ENCODE measurements at regions not wholly inside any gene's neighbourhood (a gene's known extent, or its start where the extent isn't known, plus 50 kb on each side); places are given as distances from the start of the nearest gene placed in this dataset.
"Not testable (repeated sequence)": the region's sequence is repeated elsewhere in the genome, so short reads cannot be mapped to it uniquely, and the experiment has no call there.

GRCh38 chr18:1585881-1586488, 681.3 kb downstream of the ADCYAP1 start:
- no peak for FAIRE-seq

GRCh38 chr18:1593091-1593490, 688.4 kb downstream of the ADCYAP1 start:
- FAIRE-seq: no peak

DNA sequence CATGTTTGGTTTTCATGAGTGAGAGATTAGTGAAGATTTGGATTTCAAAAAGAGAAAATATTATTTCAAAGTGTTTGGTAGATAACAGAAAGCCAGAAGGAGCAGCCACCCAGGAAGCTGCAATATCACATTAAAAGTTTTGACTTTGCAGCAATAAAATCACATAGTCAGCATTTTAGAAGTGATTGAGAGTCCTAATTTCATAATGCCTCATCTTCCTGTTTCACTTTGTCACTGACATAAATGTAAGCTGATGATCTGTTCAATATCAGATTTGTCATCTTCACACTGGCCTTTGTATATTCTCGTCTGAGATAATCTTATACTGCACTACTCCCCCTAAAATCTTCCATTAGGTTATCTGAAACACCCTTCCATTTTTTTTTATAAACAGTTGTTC, 690.5 kb downstream of the ADCYAP1 start:
- FAIRE-seq: no peak

DNA sequence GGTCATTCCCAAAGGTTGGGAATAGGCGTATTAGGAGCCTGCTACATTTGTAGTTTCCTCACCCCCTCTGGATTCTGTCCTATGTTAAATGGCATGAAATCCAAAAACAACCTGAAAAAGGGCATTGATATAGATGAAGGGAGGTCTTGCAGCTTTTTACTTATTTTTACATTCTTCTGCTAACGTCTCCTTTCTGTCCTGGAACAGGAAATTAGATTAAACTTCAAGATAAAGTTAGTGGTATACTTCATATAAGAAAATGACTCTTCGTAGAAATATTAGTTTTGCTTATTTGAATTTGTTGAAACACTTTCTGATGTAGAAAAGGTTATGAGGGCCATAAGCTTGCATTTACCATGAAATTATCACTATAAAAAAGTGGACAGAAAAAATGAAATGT, 694.5 kb downstream of the ADCYAP1 start:
- no peak for FAIRE-seq

- no peak for FAIRE-seq
Observed at GRCh38 chr18:1604751-1605150, 700.1 kb downstream of the ADCYAP1 start.

GRCh38 chr18:1618364-1618763, 713.7 kb downstream of the ADCYAP1 start:
- no peak for FAIRE-seq

DNA sequence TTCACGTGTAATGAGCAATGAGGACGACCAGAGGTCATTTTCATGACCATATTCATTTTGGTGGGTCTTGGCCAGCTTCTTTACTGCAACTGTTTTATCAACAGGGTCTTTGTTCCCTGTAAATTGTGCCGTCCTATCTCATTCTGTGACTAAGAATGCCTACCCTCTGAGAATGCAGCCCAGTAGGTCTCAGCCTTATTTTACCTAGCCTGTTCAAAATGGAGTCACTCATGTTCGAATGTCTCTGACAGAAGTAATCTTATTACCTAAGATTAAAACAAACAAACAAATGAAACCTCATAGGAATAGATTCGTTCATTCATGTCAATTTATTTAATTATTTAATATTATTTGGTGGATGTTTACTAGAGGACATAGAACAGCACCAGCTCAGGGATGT, 714.8 kb downstream of the ADCYAP1 start:
- FAIRE-seq: no peak

DNA sequence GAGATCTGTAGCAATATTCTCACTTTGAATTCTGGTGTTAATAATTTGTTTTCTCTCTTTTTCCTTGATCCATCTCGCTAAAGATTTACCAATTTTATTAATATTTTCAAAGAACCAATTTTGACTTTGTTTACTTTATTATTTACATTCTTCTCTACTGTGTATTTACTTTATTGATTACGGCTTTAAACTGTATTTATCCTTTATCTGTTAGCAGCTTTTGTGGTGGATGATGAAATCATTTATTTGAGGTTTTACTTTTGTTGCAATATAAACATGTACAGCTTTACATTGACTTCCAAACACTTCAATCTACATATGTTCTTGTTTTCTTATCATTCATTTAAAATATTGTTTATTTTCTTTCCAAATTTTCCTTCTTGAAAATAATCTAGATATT, 719.9 kb downstream of the ADCYAP1 start:
- peak; percentile 31 for FAIRE-seq

- no peak for FAIRE-seq
Observed at GRCh38 chr18:1627494-1627893, 722.8 kb downstream of the ADCYAP1 start.

DNA sequence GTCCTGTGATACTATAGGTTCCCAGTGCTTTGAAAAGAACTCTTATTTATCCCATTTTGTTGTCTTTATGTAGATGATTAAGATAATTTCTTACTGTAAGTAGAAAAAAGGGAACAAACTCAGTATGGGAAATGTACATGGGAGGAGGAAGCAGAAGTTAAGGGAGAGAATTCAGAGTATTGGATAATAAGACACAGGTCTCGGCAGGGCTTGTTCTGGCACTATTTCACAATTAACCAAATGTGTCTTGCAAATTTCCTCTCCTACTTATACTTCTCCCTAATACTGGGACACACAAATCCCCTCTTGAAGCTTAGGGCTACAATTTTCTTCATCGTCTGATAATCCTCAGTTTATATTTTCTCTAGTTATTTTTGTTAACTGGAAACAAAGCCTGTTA, 744.0 kb downstream of the ADCYAP1 start:
- FAIRE-seq: no peak

DNA sequence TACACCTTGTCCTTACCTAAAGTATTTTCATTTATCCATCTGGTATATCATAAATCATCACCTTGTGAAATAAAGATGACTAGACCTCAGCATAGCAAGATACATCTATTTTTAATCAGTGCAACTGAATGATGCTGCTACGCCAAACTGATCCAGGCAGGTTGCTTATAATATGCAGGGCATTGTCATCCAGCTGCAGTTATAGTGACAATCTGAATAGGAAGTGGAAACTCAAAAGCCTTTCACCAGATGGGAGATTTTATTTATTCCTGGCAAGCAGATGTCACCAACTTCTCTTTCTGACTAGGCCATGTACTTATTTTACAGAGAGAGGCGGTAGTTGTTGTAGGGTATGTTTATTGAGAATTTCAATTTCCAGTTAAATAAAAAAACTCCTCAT, 747.3 kb downstream of the ADCYAP1 start:
- FAIRE-seq: no peak

GRCh38 chr18:1653873-1654272, 749.2 kb downstream of the ADCYAP1 start:
- no peak for FAIRE-seq

DNA sequence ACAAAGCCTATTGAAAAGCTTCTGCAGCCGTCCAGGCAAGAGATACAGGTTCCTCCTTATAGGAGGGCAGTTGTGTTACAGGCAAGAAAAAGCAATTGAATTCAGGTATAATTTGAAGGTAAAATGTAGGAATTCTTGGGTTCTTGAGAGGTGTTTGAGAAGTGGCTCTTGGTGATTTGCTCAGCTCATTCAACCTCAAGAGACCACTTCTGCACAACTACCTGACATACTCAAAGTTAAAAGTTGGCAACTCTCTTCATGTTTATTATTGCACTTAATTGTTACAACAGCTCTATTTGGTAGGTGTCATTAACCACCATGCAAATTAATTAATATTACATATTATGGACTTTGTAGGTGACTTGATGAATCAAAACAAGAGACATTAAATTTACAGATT, 753.2 kb downstream of the ADCYAP1 start:
- no peak for FAIRE-seq

- FAIRE-seq: no peak
Observed at GRCh38 chr18:1658908-1659566, 754.4 kb downstream of the ADCYAP1 start.

DNA sequence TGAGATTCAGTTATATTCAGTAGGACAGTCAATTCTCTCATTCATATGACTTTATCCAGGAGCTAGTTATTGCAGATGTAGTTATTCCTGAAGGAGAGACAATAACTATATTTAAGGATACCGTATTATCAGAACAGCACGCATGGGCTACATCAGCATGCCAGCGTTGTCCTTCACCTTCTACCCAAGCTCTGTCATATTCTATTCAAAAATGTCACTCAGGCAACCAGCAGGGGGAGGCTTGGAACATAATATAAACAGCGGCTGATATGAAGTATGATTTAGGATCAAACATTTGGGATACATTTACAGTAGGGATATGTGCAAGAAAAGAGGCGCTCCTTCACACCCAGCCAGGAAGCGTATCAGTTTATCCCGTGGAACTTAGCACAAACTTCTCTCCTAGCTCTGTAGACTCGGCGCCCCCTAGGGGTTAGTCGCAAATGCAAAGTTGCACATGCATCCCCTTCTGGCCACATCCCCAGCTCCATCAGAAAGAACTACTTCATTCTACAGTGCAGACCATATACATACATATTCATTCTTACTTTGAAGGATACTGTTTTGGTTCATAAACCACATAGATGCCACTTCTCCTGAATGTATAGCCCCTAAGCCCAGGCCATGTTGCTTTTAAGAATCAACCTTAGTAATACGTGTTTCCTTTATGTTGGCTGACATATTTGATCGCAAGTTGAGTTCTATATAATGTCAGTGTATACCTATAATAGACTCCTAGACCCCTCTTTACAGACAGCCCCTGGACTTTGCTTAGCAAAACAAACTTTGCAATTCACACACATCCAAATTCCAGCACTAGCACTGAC, 759.4 kb downstream of the ADCYAP1 start:
- no peak for FAIRE-seq

DNA sequence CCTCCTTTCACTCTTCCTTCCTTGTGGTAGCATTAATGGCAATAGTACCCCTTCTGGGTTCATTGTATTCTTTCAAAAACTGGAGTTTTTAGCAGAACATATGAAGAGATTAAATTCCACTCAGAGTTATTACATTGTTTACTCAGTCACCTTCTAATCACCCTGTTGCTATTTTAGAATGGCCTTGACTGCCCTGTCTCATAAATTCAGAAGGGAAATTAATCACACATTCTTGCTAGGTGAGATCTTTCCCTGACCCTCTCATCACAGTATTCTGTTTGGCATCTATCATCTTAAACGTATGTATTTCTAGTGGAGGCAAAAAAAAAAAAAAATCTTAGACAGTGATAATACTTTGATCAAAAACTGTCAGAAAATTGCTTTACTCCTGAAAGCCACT, 760.4 kb downstream of the ADCYAP1 start:
- FAIRE-seq: no peak

- FAIRE-seq: no peak
Observed at GRCh38 chr18:1668279-1668678, 763.6 kb downstream of the ADCYAP1 start.

DNA sequence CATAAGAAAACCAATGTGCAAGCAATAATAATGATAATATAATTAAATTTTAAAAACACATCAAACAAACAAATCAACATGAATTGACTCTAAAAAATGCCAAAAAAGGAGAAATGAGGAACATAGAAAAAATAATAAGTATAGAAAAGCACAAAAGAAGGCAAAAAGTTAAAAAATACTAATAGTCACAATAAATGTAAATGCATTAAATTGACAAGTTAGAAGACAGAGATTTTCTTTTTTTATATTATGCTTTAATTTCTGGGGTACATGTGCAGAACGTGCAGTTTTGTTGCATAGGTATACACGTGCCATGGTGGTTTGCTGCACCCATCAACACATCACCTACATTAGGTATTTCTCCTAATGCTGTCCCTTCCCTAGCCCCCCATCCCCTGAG, 767.0 kb downstream of the ADCYAP1 start:
- FAIRE-seq: not testable (repeated sequence)

DNA sequence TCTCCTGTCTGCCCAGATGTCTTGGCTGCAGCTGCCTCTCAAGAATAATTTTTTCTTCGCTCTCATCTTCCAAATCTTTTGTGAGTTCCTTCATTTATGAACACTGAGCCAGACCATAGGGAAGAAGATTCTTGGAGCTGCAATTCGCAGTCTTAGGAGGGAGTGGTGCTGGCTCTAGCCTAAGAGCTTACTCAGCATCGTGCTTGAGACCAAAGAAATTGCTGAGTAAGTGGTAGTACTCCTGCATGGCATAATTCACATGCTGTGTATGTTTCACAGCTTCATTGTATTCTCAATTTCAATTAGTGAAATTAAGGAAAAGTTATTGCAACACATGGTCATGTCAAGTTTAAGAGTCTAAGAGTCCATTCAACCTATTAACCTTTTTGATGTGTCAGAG, 771.7 kb downstream of the ADCYAP1 start:
- no peak for FAIRE-seq

DNA sequence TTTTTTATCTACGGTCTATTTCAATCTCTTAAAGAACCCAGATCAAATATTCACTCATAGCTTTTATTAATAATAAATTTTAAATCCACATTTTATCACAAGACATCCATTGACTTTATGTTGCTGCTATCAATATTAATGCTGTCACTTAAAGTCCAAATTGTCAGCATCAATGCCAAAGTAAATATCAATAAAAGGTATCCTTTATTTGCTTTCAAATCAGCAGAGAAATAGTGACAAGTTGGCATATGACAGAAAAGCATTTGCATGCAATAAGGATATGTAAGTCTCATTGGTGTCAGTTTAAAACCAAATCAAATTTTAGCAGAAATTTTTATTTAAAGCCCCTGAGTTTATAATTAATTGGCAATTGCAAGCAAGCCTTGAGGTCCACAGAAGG, 775.4 kb downstream of the ADCYAP1 start:
- FAIRE-seq: no peak

- FAIRE-seq: no peak
Observed at GRCh38 chr18:1691863-1692262, 787.2 kb downstream of the ADCYAP1 start.

- no peak for FAIRE-seq
Observed at GRCh38 chr18:1708006-1708405, 803.3 kb downstream of the ADCYAP1 start.

DNA sequence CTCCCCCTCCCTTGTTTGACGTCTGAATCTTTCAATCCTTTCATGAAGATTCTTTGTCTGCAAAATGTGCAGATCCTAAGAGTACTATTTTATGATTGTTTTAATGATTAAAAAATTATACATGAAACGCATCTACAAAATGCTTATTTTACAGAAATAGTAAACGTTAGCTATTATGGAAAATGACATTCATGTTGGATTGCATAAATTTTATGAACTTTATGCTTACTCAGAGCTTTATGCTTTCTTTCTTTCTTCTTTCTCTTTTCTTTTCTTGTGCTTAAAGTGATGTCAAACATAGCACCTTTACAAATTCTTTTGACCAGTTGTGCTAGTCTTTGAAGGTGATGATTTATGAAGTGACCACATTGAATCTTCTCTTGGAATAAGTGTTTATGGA, 805.4 kb downstream of the ADCYAP1 start:
- no peak for FAIRE-seq

GRCh38 chr18:1732143-1732542, 827.5 kb downstream of the ADCYAP1 start:
- FAIRE-seq: no peak

Measured in G401.6 (cell line).